GM13976 (cell line): ENCODE measurements at regions not wholly inside any gene's neighbourhood (a gene's known extent, or its start where the extent isn't known, plus 50 kb on each side); places are given as distances from the start of the nearest gene placed in this dataset.

ENCODE experiments used
- DNase-seq: peaks from one replicate; pipeline ENCODE4 v3.0.0; 2012; ENCODE audit warnings: low spot score
- CTCF ChIP-seq: IDR thresholded peaks from 2 replicates; pipeline ENCODE4 v1.5.1; 2012; ENCODE audit warnings: borderline replicate concordance, mild to moderate bottlenecking; ENCODE audit not compliant: insufficient read depth; ENCODE audit errors: extremely low read depth, missing control alignments, control extremely low read depth
- in situ Hi-C: fragments of 300-500 bp; cut with MboI; formaldehyde crosslinking; loops from one replicate; pipeline ENCODE4 v1.12.0; 2022; ENCODE audit warnings: low sequenced_read_pairs, mixed read lengths, inconsistent platforms; ENCODE audit not compliant: unreplicated experiment

GRCh38 chr18:59047321-59048047 lies 92.2 kb upstream of the SEC11C start:
- in situ Hi-C loops = no loop called here
- no peak for DNase-seq
- TF ChIP-seq CTCF = no peak

- DNase-seq = no peak
- in situ Hi-C loops = no loop called here
- TF ChIP-seq CTCF = no peak
Measured at GRCh38 chr18:59048048-59048363, 91.7 kb upstream of the SEC11C start.

- no peak for DNase-seq
- no peak for TF ChIP-seq CTCF
- in situ Hi-C loops = no loop called here
Measured at GRCh38 chr18:59048378-59048777, 91.3 kb upstream of the SEC11C start.

- TF ChIP-seq CTCF = no peak
- no peak for DNase-seq
- in situ Hi-C loops = loop anchor here (25.0 kb wide), 1 partner anchor 538 kb away; no protein-coding TSS in a partner anchor
Measured at GRCh38 chr18:59049721-59050660, 89.7 kb upstream of the SEC11C start.

GRCh38 chr18:59050661-59051057 lies 89.0 kb upstream of the SEC11C start:
- TF ChIP-seq CTCF = no peak
- in situ Hi-C loops = loop anchor here (25.0 kb wide), 1 partner anchor 538 kb away; no protein-coding TSS in a partner anchor
- DNase-seq = no peak

- DNase-seq = no peak
- in situ Hi-C loops = loop anchor here (25.0 kb wide), 1 partner anchor 539 kb away; no protein-coding TSS in a partner anchor
- no peak for TF ChIP-seq CTCF
Measured at GRCh38 chr18:59051470-59052165, 88.1 kb upstream of the SEC11C start.
